ENCODE measurements at regions not wholly inside any gene's neighbourhood (a gene's known extent, or its start where the extent isn't known, plus 50 kb on each side); places are given as distances from the start of the nearest gene placed in this dataset.
A peak's percentile ranks its signal among the peaks of the same experiment; 100 is the strongest.

DNA sequence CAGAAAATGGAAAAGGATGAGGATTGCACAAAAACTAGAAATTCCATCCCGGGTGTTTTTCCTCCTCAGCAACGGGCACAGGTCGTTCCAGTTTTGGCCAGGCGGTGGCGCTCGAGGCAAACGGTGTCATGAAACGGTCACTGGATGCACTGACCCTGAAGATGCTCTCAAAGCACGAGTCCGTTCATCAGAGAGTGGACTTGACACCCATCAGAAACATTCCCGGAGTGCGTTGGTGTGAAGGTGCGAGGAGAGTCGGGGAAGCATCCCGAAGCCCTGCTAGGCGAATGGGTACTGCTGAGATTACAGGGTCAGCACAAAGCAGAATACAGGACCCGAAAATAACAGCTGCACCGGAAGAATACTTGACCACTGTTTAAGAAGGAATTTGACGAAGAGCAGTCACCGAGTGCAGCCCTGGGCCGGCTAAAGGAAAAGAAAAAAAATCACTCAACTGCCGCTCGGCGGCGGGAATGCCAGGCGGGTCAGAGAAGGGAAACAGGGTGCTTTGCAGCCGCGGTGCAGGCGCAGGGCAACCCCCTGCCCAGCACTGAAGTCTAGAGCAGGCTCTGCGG lies 71.7 kb upstream of the ETS2 start (continued):
- TF ChIP-seq, protein P1, sequence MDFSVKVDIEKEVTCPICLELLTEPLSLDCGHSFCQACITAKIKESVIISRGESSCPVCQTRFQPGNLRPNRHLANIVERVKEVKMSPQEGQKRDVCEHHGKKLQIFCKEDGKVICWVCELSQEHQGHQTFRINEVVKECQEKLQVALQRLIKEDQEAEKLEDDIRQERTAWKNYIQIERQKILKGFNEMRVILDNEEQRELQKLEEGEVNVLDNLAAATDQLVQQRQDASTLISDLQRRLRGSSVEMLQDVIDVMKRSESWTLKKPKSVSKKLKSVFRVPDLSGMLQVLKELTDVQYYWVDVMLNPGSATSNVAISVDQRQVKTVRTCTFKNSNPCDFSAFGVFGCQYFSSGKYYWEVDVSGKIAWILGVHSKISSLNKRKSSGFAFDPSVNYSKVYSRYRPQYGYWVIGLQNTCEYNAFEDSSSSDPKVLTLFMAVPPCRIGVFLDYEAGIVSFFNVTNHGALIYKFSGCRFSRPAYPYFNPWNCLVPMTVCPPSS (IDR thresholded peaks at IDR 0.05), result no peak
- TF ChIP-seq ZNF749 (CRISPR knock-in tag; IDR thresholded peaks at IDR 0.05; ENCODE audit: borderline replicate concordance), result no peak
- peak; percentile 77; the same call in 1 of the 2 replicates for TF ChIP-seq KDM5B (CRISPR knock-in tag; IDR thresholded peaks at IDR 0.05; ENCODE audit: borderline replicate concordance)
- no peak for TF ChIP-seq NFKBIZ (CRISPR knock-in tag; IDR thresholded peaks at IDR 0.05)
- TF ChIP-seq MZF1 (CRISPR knock-in tag; IDR thresholded peaks at IDR 0.05; ENCODE audit: borderline replicate concordance), result no peak
- no peak for TF ChIP-seq ZFP62 (CRISPR knock-in tag; IDR thresholded peaks at IDR 0.05)
- no peak for TF ChIP-seq NRL (CRISPR knock-in tag; IDR thresholded peaks at IDR 0.05; ENCODE audit: borderline replicate concordance)
- TF ChIP-seq, protein P2, sequence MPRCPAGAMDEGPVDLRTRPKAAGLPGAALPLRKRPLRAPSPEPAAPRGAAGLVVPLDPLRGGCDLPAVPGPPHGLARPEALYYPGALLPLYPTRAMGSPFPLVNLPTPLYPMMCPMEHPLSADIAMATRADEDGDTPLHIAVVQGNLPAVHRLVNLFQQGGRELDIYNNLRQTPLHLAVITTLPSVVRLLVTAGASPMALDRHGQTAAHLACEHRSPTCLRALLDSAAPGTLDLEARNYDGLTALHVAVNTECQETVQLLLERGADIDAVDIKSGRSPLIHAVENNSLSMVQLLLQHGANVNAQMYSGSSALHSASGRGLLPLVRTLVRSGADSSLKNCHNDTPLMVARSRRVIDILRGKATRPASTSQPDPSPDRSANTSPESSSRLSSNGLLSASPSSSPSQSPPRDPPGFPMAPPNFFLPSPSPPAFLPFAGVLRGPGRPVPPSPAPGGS (CRISPR knock-in tag; IDR thresholded peaks at IDR 0.05), result no peak
- peak; percentile 54 for TF ChIP-seq ERF (CRISPR knock-in tag; IDR thresholded peaks at IDR 0.05)
- TF ChIP-seq KLF6 (CRISPR knock-in tag; IDR thresholded peaks at IDR 0.05), result no peak
- TF ChIP-seq, protein P3, sequence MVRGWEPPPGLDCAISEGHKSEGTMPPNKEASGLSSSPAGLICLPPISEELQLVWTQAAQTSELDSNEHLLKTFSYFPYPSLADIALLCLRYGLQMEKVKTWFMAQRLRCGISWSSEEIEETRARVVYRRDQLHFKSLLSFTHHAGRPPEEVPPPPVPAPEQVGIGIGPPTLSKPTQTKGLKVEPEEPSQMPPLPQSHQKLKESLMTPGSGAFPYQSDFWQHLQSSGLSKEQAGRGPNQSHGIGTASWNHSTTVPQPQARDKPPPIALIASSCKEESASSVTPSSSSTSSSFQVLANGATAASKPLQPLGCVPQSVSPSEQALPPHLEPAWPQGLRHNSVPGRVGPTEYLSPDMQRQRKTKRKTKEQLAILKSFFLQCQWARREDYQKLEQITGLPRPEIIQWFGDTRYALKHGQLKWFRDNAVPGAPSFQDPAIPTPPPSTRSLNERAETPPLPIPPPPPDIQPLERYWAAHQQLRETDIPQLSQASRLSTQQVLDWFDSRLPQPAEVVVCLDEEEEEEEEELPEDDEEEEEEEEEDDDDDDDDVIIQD (CRISPR knock-in tag; IDR thresholded peaks at IDR 0.05; ENCODE audit: low read depth), result 0 out of 2 replicates have a peak, but pooled peaks have one; percentile 31
- TF ChIP-seq ZNF543 (CRISPR knock-in tag; IDR thresholded peaks at IDR 0.05), result no peak
- TF ChIP-seq SAP130 (CRISPR knock-in tag; IDR thresholded peaks at IDR 0.05; ENCODE audit: low read depth), result peak; percentile 33; the same call in 1 of the 2 replicates
- TF ChIP-seq PCBP1 (IDR thresholded peaks at IDR 0.05; ENCODE audit: borderline replicate concordance, low read depth, low read length), result no peak
- TF ChIP-seq DR1 (CRISPR knock-in tag; IDR thresholded peaks at IDR 0.05), result no peak
- TF ChIP-seq, protein P4, sequence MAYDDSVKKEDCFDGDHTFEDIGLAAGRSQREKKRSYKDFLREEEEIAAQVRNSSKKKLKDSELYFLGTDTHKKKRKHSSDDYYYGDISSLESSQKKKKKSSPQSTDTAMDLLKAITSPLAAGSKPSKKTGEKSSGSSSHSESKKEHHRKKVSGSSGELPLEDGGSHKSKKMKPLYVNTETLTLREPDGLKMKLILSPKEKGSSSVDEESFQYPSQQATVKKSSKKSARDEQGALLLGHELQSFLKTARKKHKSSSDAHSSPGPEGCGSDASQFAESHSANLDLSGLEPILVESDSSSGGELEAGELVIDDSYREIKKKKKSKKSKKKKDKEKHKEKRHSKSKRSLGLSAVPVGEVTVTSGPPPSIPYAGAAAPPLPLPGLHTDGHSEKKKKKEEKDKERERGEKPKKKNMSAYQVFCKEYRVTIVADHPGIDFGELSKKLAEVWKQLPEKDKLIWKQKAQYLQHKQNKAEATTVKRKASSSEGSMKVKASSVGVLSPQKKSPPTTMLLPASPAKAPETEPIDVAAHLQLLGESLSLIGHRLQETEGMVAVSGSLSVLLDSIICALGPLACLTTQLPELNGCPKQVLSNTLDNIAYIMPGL (CRISPR knock-in tag; IDR thresholded peaks at IDR 0.05; ENCODE audit: borderline replicate concordance in 1 of 2, low read depth in 1 of 2), result peak; percentile 39 to 51; a peak in 3 of 4 replicates
- TF ChIP-seq HMG20A (CRISPR knock-in tag; IDR thresholded peaks at IDR 0.05; ENCODE audit: borderline replicate concordance), result no peak; the same call in 1 of the 2 replicates
- peak; percentile 60; the same call in 1 of the 2 replicates for TF ChIP-seq NR2F6 (IDR thresholded peaks at IDR 0.05)
- TF ChIP-seq NR2F6 (CRISPR knock-in tag; IDR thresholded peaks at IDR 0.05), result peak; percentile 53
- TF ChIP-seq GATAD1 (CRISPR knock-in tag; IDR thresholded peaks at IDR 0.05), result 0 out of 2 replicates have a peak, but pooled peaks have one; percentile 40
- 0 out of 2 replicates have a peak, but pooled peaks have one; percentile 15 for TF ChIP-seq FOXK1 (CRISPR knock-in tag; IDR thresholded peaks at IDR 0.05; ENCODE audit: borderline replicate concordance, low read depth)
- TF ChIP-seq ZNF550 (CRISPR knock-in tag; IDR thresholded peaks at IDR 0.05; ENCODE audit: borderline replicate concordance), result 0 out of 2 replicates have a peak, but pooled peaks have one; percentile 60
- peak; percentile 77; the same call in 1 of the 2 replicates for TF ChIP-seq ZBTB38 (CRISPR knock-in tag; IDR thresholded peaks at IDR 0.05)
- no peak for TF ChIP-seq ZKSCAN5 (CRISPR knock-in tag; IDR thresholded peaks at IDR 0.05)
- TF ChIP-seq, protein P5, sequence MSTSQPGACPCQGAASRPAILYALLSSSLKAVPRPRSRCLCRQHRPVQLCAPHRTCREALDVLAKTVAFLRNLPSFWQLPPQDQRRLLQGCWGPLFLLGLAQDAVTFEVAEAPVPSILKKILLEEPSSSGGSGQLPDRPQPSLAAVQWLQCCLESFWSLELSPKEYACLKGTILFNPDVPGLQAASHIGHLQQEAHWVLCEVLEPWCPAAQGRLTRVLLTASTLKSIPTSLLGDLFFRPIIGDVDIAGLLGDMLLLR (CRISPR knock-in tag; IDR thresholded peaks at IDR 0.05), result no peak
